ENCODE measurements at regions not wholly inside any gene's neighbourhood (a gene's known extent, or its start where the extent isn't known, plus 50 kb on each side); places are given as distances from the start of the nearest gene placed in this dataset.

- DNase-seq (no peak), ATAC-seq (ENCODE audit: low read depth) (no peak)
- Histone ChIP-seq H3K9me3 (ENCODE audit: control extremely low read depth in 1 of 3, control insufficient read depth in 2 of 3, insufficient read depth in 1 of 3, low read length in 2 of 3) (no peaks in the 10 kb centered on the region), H3K4me2 (replicated peaks; ENCODE audit: low read depth, low read length, poor library complexity, severe bottlenecking) (no peak overlapping the region), H3K27ac (ENCODE audit: low read length in 2 of 2) (no peak overlapping the region), H3K4me3 (ENCODE audit: control extremely low read depth in 1 of 5, extremely low read depth in 1 of 5, insufficient read depth in 1 of 5, low read depth in 2 of 5, low read length in 4 of 5) (no peak overlapping the region), H3K79me2 (ENCODE audit: control insufficient read depth, insufficient read depth, low read length) (no peaks in the 10 kb centered on the region), H3K9ac (ENCODE audit: low read length) (no peak overlapping the region), H3K4me1 (ENCODE audit: control insufficient read depth in 2 of 2, insufficient read depth in 2 of 2, low read length in 2 of 2) (no peaks in the 10 kb centered on the region), H4K20me1 (ENCODE audit: control insufficient read depth, insufficient read depth, low read length, poor library complexity, severe bottlenecking) (no peaks in the 10 kb centered on the region), H3K27me3 (replicated peaks in 1 of 4; ENCODE audit: control extremely low read depth in 1 of 4, control insufficient read depth in 3 of 4, insufficient read depth in 4 of 4, low read length in 3 of 4) (no peaks in the 10 kb centered on the region), H2AFZ (ENCODE audit: insufficient read depth, low read depth, low read length, poor library complexity, severe bottlenecking) (no peak overlapping the region), H3K36me3 (replicated peaks in 1 of 2; ENCODE audit: control extremely low read depth in 1 of 2, control insufficient read depth in 1 of 2, extremely low read depth in 1 of 2, insufficient read depth in 2 of 2, low read length in 1 of 2) (no peaks in the 10 kb centered on the region)
- WGBS (ENCODE audit: insufficient coverage), result 89% methylated on average over 5 of the region's 6 CpGs
- ChIA-PET POLR2A (no interaction called here), CTCF (no interaction called here)
- Mint-ChIP-seq H3K9me3 (ENCODE audit: insufficient read depth) (no peaks in the 10 kb centered on the region), H3K4me3 (no peak overlapping the region), H3K27ac (no peak overlapping the region), H3K4me1 (no peaks in the 10 kb centered on the region), H3K27me3 (peaks cover 32% of the 10 kb centered on the region)
- intact Hi-C loops (cut with micrococcal nuclease), result no loop called here
- no peak for TF ChIP-seq EZH2 (IDR thresholded peaks at IDR 0.05; ENCODE audit: borderline replicate concordance, insufficient read depth, low read depth, low read length, poor library complexity, severe bottlenecking)
- TF ChIP-seq CTCF (IDR thresholded peaks at IDR 0.05), result no peak
These were observed 449.5 kb upstream of the ZMIZ1 start for GRCh38 chr10:78619115-78619851.

DNA sequence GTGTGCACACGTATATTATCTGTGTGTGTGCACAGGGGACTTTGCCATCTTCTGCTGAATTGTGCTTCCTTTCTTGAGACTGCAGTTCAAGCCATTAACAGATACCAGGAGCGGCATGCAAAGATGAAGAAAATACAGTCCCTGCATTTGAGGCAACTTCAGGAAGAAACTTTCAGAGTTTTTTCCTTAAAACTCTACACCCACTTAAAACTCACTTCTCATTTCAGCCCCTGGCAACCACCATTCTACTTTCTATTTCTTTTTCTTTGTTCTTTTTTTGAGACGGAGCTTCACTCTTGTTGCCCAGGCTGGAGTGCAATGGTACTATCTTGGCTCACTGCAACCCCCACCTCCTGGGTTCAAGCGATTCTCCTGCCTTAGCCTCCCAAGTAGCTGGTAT, 448.9 kb upstream of the ZMIZ1 start:
- no peak overlapping the region for H3K4me3 Mint-ChIP-seq
- H3K27me3 Mint-ChIP-seq, result peaks cover 32% of the 10 kb centered on the region
- no peaks in the 10 kb centered on the region for H3K9me3 ChIP-seq (ENCODE audit: control extremely low read depth in 1 of 3, control insufficient read depth in 2 of 3, insufficient read depth in 1 of 3, low read length in 2 of 3)

More for the DNA sequence above, 448.9 kb upstream of the ZMIZ1 start:
- no peak overlapping the region for H3K4me3 ChIP-seq (ENCODE audit: control extremely low read depth in 1 of 5, extremely low read depth in 1 of 5, insufficient read depth in 1 of 5, low read depth in 2 of 5, low read length in 4 of 5)
- no peaks in the 10 kb centered on the region for H3K79me2 ChIP-seq (ENCODE audit: control insufficient read depth, insufficient read depth, low read length)
- DNase-seq (no peak), ATAC-seq (ENCODE audit: low read depth) (no peak)
- intact Hi-C loops (cut with micrococcal nuclease), result no loop called here
- no peak for TF ChIP-seq CTCF (IDR thresholded peaks at IDR 0.05)
- no peak overlapping the region for H3K9ac ChIP-seq (ENCODE audit: low read length)
- H3K4me2 ChIP-seq (replicated peaks; ENCODE audit: low read depth, low read length, poor library complexity, severe bottlenecking), result no peak overlapping the region
- 81% methylated on average over 2 of the region's 4 CpGs for WGBS (ENCODE audit: insufficient coverage)
- no peaks in the 10 kb centered on the region for H3K4me1 ChIP-seq (ENCODE audit: control insufficient read depth in 2 of 2, insufficient read depth in 2 of 2, low read length in 2 of 2)
- POLR2A ChIA-PET, result no interaction called here
- H4K20me1 ChIP-seq (ENCODE audit: control insufficient read depth, insufficient read depth, low read length, poor library complexity, severe bottlenecking), result no peaks in the 10 kb centered on the region
- H3K27me3 ChIP-seq (replicated peaks in 1 of 4; ENCODE audit: control extremely low read depth in 1 of 4, control insufficient read depth in 3 of 4, insufficient read depth in 4 of 4, low read length in 3 of 4), result no peaks in the 10 kb centered on the region
- Mint-ChIP-seq H3K4me1 (no peaks in the 10 kb centered on the region), H3K27ac (no peak overlapping the region), H3K9me3 (ENCODE audit: insufficient read depth) (no peaks in the 10 kb centered on the region)
- H2AFZ ChIP-seq (ENCODE audit: insufficient read depth, low read depth, low read length, poor library complexity, severe bottlenecking), result no peak overlapping the region
- H3K36me3 ChIP-seq (replicated peaks in 1 of 2; ENCODE audit: control extremely low read depth in 1 of 2, control insufficient read depth in 1 of 2, extremely low read depth in 1 of 2, insufficient read depth in 2 of 2, low read length in 1 of 2), result no peaks in the 10 kb centered on the region
- H3K27ac ChIP-seq (ENCODE audit: low read length in 2 of 2), result no peak overlapping the region
- CTCF ChIA-PET, result no interaction called here
